ENCODE measurements at regions not wholly inside any gene's neighbourhood (a gene's known extent, or its start where the extent isn't known, plus 50 kb on each side); places are given as distances from the start of the nearest gene placed in this dataset.
"Not testable (repeated sequence)": the region's sequence is repeated elsewhere in the genome, so short reads cannot be mapped to it uniquely, and the experiment has no call there.

- H3K9ac ChIP-seq (ENCODE audit: low read depth, low read length, poor library complexity, severe bottlenecking) = no peak overlapping the region
- no peaks in the 10 kb centered on the region for H3K79me2 ChIP-seq (ENCODE audit: insufficient read depth, low read length)
- H3K4me1 ChIP-seq (ENCODE audit: insufficient read depth, low read length, poor library complexity, severe bottlenecking) = no peaks in the 10 kb centered on the region
- no peak overlapping the region for H3K4me2 ChIP-seq (ENCODE audit: low read depth, low read length, poor library complexity, severe bottlenecking)
- TF ChIP-seq, protein P1, sequence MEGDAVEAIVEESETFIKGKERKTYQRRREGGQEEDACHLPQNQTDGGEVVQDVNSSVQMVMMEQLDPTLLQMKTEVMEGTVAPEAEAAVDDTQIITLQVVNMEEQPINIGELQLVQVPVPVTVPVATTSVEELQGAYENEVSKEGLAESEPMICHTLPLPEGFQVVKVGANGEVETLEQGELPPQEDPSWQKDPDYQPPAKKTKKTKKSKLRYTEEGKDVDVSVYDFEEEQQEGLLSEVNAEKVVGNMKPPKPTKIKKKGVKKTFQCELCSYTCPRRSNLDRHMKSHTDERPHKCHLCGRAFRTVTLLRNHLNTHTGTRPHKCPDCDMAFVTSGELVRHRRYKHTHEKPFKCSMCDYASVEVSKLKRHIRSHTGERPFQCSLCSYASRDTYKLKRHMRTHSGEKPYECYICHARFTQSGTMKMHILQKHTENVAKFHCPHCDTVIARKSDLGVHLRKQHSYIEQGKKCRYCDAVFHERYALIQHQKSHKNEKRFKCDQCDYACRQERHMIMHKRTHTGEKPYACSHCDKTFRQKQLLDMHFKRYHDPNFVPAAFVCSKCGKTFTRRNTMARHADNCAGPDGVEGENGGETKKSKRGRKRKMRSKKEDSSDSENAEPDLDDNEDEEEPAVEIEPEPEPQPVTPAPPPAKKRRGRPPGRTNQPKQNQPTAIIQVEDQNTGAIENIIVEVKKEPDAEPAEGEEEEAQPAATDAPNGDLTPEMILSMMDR (conservative IDR thresholded peaks at IDR 0.05; ENCODE audit: low read length) = no peak
- TF ChIP-seq EZH2phosphoT487 (IDR thresholded peaks at IDR 0.05; ENCODE audit: borderline replicate concordance) = no peak
- no peak overlapping the region for H2AFZ ChIP-seq (ENCODE audit: low read length)
- no peaks in the 10 kb centered on the region for H3K36me3 ChIP-seq (ENCODE audit: insufficient read depth, low read length)
- no peaks in the 10 kb centered on the region for H3K27me3 ChIP-seq (ENCODE audit: insufficient read depth, low read length, poor library complexity, severe bottlenecking)
- H3K9me3 ChIP-seq (ENCODE audit: insufficient read depth, low read depth, low read length) = 0 out of 2 replicates have a peak, but pooled peaks cover 2% of the 10 kb centered on the region
- no peak overlapping the region for H3K4me3 ChIP-seq (ENCODE audit: low read length, poor library complexity, severe bottlenecking)
- H3F3A ChIP-seq (ENCODE audit: low read depth) = no peaks in the 10 kb centered on the region
- H3K9me2 ChIP-seq (replicated peaks; ENCODE audit: low read depth, low read length) = no peaks in the 10 kb centered on the region
- H4K20me1 ChIP-seq (ENCODE audit: insufficient read depth, low read length, poor library complexity, severe bottlenecking) = no peaks in the 10 kb centered on the region
Observed at GRCh38 chr15:98103570-98103969, 143.1 kb downstream of the ARRDC4 start.

GRCh38 chr15:98104386-98105151 is 144.1 kb downstream of the ARRDC4 start:
- not testable (repeated sequence) for H3K27me3 ChIP-seq (ENCODE audit: insufficient read depth, low read length, poor library complexity, severe bottlenecking); H3K4me3 ChIP-seq (ENCODE audit: low read length, poor library complexity, severe bottlenecking); H3K4me2 ChIP-seq (ENCODE audit: low read depth, low read length, poor library complexity, severe bottlenecking); H4K20me1 ChIP-seq (ENCODE audit: insufficient read depth, low read length, poor library complexity, severe bottlenecking); H3K4me1 ChIP-seq (ENCODE audit: insufficient read depth, low read length, poor library complexity, severe bottlenecking); H3K79me2 ChIP-seq (ENCODE audit: insufficient read depth, low read length); H3K9me2 ChIP-seq (replicated peaks; ENCODE audit: low read depth, low read length); H3K36me3 ChIP-seq (ENCODE audit: insufficient read depth, low read length); H3K9me3 ChIP-seq (ENCODE audit: insufficient read depth, low read depth, low read length); H3K9ac ChIP-seq (ENCODE audit: low read depth, low read length, poor library complexity, severe bottlenecking); H2AFZ ChIP-seq (ENCODE audit: low read length); H3F3A ChIP-seq (ENCODE audit: low read depth)

- H3K9me3 ChIP-seq (ENCODE audit: insufficient read depth, low read depth, low read length); H3K36me3 ChIP-seq (ENCODE audit: insufficient read depth, low read length); H3K9me2 ChIP-seq (replicated peaks; ENCODE audit: low read depth, low read length); H3K4me3 ChIP-seq (ENCODE audit: low read length, poor library complexity, severe bottlenecking); H4K20me1 ChIP-seq (ENCODE audit: insufficient read depth, low read length, poor library complexity, severe bottlenecking); H3K27me3 ChIP-seq (ENCODE audit: insufficient read depth, low read length, poor library complexity, severe bottlenecking); H3K79me2 ChIP-seq (ENCODE audit: insufficient read depth, low read length); H2AFZ ChIP-seq (ENCODE audit: low read length); H3K9ac ChIP-seq (ENCODE audit: low read depth, low read length, poor library complexity, severe bottlenecking); H3F3A ChIP-seq (ENCODE audit: low read depth); H3K4me1 ChIP-seq (ENCODE audit: insufficient read depth, low read length, poor library complexity, severe bottlenecking); H3K4me2 ChIP-seq (ENCODE audit: low read depth, low read length, poor library complexity, severe bottlenecking): not testable (repeated sequence)
Observed at GRCh38 chr15:98106615-98107194, 146.2 kb downstream of the ARRDC4 start.

DNA sequence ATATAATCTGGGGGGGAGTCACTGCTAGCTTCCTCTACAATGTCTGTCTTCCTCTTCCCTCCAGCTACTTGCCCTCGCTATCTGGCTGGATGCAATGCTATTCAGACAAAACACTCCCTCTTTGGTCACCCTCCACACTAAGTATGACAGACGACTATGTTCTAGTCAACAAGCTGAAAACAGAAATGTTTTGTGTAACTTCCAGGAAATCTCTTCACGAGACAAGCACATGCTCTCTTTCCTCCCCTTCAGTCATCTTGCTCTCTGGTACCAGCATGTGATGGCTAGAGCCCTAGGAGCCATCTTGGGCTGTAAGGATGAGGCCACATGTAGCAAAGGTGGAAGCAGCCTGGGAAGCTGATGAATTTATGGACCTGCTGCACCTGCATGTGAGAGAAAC is 151.3 kb downstream of the ARRDC4 start:
- Histone ChIP-seq H3K4me2 (ENCODE audit: low read depth, low read length, poor library complexity, severe bottlenecking) (no peak overlapping the region), H3K27me3 (ENCODE audit: insufficient read depth, low read length, poor library complexity, severe bottlenecking) (no peaks in the 10 kb centered on the region), H3K4me1 (ENCODE audit: insufficient read depth, low read length, poor library complexity, severe bottlenecking) (no peaks in the 10 kb centered on the region), H4K20me1 (ENCODE audit: insufficient read depth, low read length, poor library complexity, severe bottlenecking) (no peaks in the 10 kb centered on the region), H3K36me3 (ENCODE audit: insufficient read depth, low read length) (no peaks in the 10 kb centered on the region), H3K9me2 (replicated peaks; ENCODE audit: low read depth, low read length) (no peaks in the 10 kb centered on the region), H3F3A (ENCODE audit: low read depth) (no peaks in the 10 kb centered on the region), H3K4me3 (ENCODE audit: low read length, poor library complexity, severe bottlenecking) (no peak overlapping the region), H3K9me3 (ENCODE audit: insufficient read depth, low read depth, low read length) (0 out of 2 replicates have a peak, but pooled peaks cover 2% of the 10 kb centered on the region), H2AFZ (ENCODE audit: low read length) (peak overlapping the region; percentile 16; the same call in 1 of the 2 replicates), H3K9ac (ENCODE audit: low read depth, low read length, poor library complexity, severe bottlenecking) (no peak overlapping the region), H3K79me2 (ENCODE audit: insufficient read depth, low read length) (no peaks in the 10 kb centered on the region)
- TF ChIP-seq, protein P1 (conservative IDR thresholded peaks at IDR 0.05; ENCODE audit: low read length) = no peak
- no peak for TF ChIP-seq EZH2phosphoT487 (IDR thresholded peaks at IDR 0.05; ENCODE audit: borderline replicate concordance)

Data from Loucy (cell line).